SK-MEL-5 (cell line): ENCODE measurements at regions not wholly inside any gene's neighbourhood (a gene's known extent, or its start where the extent isn't known, plus 50 kb on each side); places are given as distances from the start of the nearest gene placed in this dataset.

Experiments used
- DNase-seq: peaks from one replicate; pipeline ENCODE4 v3.0.0-alpha.2; 2016; ENCODE audit warnings: low read depth, low spot score
- in situ Hi-C: cut with HindIII; loops from 2 replicates; pipeline ENCODE4 v1.10.0; 2016; ENCODE audit warnings: low sequenced_read_pairs, high pct_unique_total_duplicates, low pct_unique_long_range_greater_than_20kb

- DNase-seq, result no peak
- in situ Hi-C loops, result no loop called here
Measured at GRCh38 chr2:83561592-83561991, 897.5 kb downstream of the SUCLG1 start.

GRCh38 chr2:83536556-83536955 lies 922.5 kb downstream of the SUCLG1 start:
- DNase-seq, result no peak
- in situ Hi-C loops, result no loop called here

GRCh38 chr2:83534416-83534815 lies 924.7 kb downstream of the SUCLG1 start:
- no peak for DNase-seq

DNA sequence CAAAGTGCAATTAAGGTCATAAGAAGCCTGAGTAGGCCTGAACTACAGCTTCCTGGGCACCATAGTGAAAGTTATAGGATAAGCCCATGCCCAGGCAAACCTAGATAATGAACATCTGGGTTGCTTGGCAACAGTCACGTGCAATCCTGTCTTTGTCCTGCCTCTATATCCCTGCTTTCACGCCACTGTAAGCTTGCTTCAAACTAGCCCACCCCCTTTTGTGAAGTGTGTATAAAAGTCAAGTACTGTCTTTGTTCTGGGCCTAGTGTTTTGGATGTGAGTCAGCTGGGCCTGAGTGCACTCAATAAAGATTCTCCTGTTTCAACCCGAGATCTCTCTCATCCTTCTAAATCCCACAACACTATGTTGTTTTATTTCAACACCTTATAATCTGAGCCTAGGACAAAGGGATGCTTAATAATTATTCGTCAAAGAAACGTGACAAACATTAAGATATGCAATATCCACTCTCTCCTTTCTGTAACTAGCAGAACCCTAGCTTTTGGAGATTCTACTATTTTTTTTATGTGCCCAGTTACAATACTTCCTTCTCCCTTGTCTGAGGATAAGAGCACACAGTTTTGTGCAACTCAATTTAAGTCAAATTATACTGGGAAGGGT lies 927.8 kb downstream of the SUCLG1 start:
- peak; percentile 95 for DNase-seq
- in situ Hi-C loops, result no loop called here

More at GRCh38 chr2:83534416-83534815, 924.7 kb downstream of the SUCLG1 start:
- in situ Hi-C loops, result no loop called here

- no peak for DNase-seq
- in situ Hi-C loops, result no loop called here
Measured at GRCh38 chr2:83528767-83529166, 930.3 kb downstream of the SUCLG1 start.

- in situ Hi-C loops, result no loop called here
- no peak for DNase-seq
Measured at GRCh38 chr2:83522891-83523493, 936.1 kb downstream of the SUCLG1 start.

DNA sequence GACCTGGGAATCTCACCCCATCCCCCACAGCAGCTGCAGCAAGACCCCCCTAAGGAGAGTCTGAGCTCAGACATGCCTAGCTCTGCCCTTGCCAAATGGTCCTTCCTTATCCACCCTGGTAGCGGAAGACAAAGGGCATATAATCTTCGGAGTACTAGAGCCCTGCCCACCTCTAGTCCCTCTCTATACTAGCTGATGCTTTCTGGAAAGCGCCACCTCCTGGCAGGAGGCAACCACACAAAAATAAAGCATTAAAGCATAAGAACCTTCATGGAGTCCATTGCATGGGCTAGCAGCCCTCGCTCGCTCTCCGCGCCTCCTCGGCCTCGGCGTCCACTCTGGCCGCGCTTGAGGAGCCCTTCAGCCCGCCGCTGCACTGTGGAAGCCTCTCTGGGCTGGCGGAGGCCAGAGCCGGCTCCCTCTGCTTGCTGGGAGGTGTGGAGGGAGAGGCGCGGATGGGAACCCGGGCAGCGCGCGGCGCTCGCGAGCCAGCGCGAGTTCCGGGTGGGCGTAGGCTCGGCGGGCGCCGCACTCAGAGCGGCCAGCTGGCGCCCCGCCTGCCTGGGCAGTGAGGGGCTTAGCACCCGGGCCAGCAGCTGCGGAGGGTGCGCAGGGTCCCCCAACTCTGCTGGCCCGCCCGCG lies 941.2 kb downstream of the SUCLG1 start:
- in situ Hi-C loops, result no loop called here

DNA sequence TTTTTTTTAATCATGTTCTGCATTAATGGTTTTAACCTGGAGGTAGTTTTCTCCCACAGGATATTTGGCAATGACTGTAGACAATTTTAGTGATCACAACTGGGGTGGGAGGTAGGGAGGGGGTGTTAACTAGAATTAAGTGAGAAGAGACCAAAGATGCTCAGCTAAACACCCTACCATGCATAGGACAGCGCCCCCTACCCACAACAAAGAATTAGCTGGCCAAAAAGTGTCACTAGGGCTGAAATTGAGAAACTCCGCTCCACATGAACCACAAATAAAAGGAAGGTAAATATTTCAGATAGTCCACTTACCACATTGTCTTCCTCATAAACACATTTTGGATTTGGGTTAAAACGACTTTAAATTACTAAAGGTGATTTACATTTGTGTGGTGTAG lies 942.6 kb downstream of the SUCLG1 start:
- no peak for DNase-seq
- in situ Hi-C loops, result no loop called here

More for the DNA sequence above, 941.2 kb downstream of the SUCLG1 start:
- DNase-seq, result no peak

DNA sequence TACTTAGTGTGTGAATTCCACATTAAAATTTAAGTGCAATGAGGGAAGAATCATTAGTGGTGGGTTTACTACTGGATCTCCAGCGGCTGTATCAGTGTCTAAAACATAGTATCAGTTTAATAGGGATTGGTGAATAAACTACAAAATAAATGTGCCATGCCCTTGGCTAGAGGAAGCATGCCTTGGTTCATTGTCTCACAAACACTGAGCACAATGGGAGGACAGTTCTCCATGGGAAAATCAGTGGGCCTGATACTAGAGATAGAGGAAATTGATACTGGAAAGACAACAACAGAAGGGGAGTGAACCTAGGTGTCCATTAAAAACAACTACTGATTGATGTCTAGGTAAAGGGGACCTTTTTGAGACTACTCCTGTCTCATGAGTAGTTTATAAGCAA lies 971.6 kb downstream of the SUCLG1 start:
- no peak for DNase-seq
- in situ Hi-C loops, result no loop called here

GRCh38 chr2:83481436-83481835 lies 977.6 kb downstream of the SUCLG1 start:
- in situ Hi-C loops, result no loop called here
- DNase-seq, result no peak

GRCh38 chr2:83478037-83478436 lies 981.0 kb downstream of the SUCLG1 start:
- no peak for DNase-seq
- in situ Hi-C loops, result no loop called here

DNA sequence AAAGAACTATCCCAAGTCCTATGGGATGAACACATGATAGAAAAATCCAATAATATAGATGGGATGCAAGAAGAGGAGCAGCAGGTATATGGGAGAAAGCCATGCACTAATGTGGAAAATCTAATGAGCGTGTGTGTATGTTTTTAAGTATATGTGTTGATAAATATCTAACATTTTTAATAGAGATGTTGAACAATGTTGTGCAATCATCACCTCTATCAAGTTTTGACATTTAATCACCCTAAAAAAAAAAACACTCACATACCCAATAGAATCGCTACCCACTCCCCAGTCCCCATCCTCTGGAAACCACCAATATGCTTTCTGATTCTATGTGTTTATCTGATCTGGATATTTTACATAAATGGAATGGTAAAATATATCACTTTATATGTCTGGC lies 983.7 kb downstream of the SUCLG1 start:
- in situ Hi-C loops, result no loop called here
- DNase-seq, result no peak

GRCh38 chr2:83471655-83472054 lies 987.4 kb downstream of the SUCLG1 start:
- in situ Hi-C loops, result no loop called here
- DNase-seq, result no peak

GRCh38 chr2:83470928-83471327 lies 988.2 kb downstream of the SUCLG1 start:
- in situ Hi-C loops, result no loop called here
- DNase-seq, result no peak

GRCh38 chr2:83464444-83464843 lies 994.6 kb downstream of the SUCLG1 start:
- no peak for DNase-seq
- in situ Hi-C loops, result no loop called here

GRCh38 chr2:83462881-83463280 lies 996.2 kb downstream of the SUCLG1 start:
- no peak for DNase-seq
- in situ Hi-C loops, result no loop called here

GRCh38 chr2:83461135-83461534 lies 997.9 kb downstream of the SUCLG1 start:
- DNase-seq, result no peak
- in situ Hi-C loops, result no loop called here

- no peak for DNase-seq
- in situ Hi-C loops, result no loop called here
Measured at GRCh38 chr2:83459456-83459855, 999.6 kb downstream of the SUCLG1 start.

GRCh38 chr2:83435989-83436388 lies 1023.1 kb downstream of the SUCLG1 start:
- in situ Hi-C loops, result no loop called here
- no peak for DNase-seq
